HEK293T (cell line): ENCODE measurements at regions not wholly inside any gene's neighbourhood (a gene's known extent, or its start where the extent isn't known, plus 50 kb on each side); places are given as distances from the start of the nearest gene placed in this dataset.
"Not testable (repeated sequence)": the region's sequence is repeated elsewhere in the genome, so short reads cannot be mapped to it uniquely, and the experiment has no call there.

Experiments used
- CTCF ChIA-PET: fragments of 350-600 bp; formaldehyde crosslinking; extraction: SDS; loops from one replicate; lab custom pipeline; 2021; ENCODE audit warnings: antibody characterized with exemption, inconsistent platforms; lab: Yijun Ruan, JAX
- POLR2A ChIA-PET: fragments of 350-600 bp; formaldehyde crosslinking; extraction: SDS; loops from one replicate; lab custom pipeline; 2020; ENCODE audit warnings: antibody characterized with exemption, inconsistent platforms; lab: Yijun Ruan, JAX
- DNase-seq: peaks from one replicate; pipeline ENCODE4 v3.0.0; 2012; ENCODE audit warnings: mixed read lengths; ENCODE audit errors: extremely low spot score
- ARNT ChIP-seq: fragments of 450-650 bp; IDR thresholded peaks from 2 replicates; pipeline ENCODE4 v1.6.1; 2017; ENCODE audit warnings: mild to moderate bottlenecking
- BHLHE40 ChIP-seq: fragments of 450-650 bp; IDR thresholded peaks from 2 replicates; pipeline ENCODE4 v1.6.1; 2016; ENCODE audit warnings: mild to moderate bottlenecking, moderate library complexity, borderline replicate concordance
- CTBP1 ChIP-seq: fragments of 450-650 bp; IDR thresholded peaks from 2 replicates; pipeline ENCODE4 v1.6.1; 2016; ENCODE audit warnings: borderline replicate concordance
- ELF4 ChIP-seq: fragments of 450-650 bp; IDR thresholded peaks from 2 replicates; pipeline ENCODE4 v1.6.1; 2017; ENCODE audit warnings: antibody characterized with exemption
- FOXA1 ChIP-seq: fragments of 450-650 bp; IDR thresholded peaks from 2 replicates; pipeline ENCODE4 v1.6.1; 2016; ENCODE audit warnings: mild to moderate bottlenecking
- FOXK2 ChIP-seq: fragments of 450-650 bp; IDR thresholded peaks from 2 replicates; pipeline ENCODE4 v1.6.1; 2016; ENCODE audit warnings: mild to moderate bottlenecking
- FOXM1 ChIP-seq: fragments of 450-650 bp; IDR thresholded peaks from 2 replicates; pipeline ENCODE4 v1.6.1; 2017; ENCODE audit warnings: mild to moderate bottlenecking, borderline replicate concordance
- HDGF ChIP-seq: fragments of 450-650 bp; IDR thresholded peaks from 2 replicates; pipeline ENCODE4 v1.6.1; 2017; ENCODE audit warnings: antibody characterized with exemption, borderline replicate concordance
- L3MBTL2 ChIP-seq: fragments of 450-650 bp; conservative IDR thresholded peaks from 2 replicates; pipeline ENCODE4 v1.6.1; 2016; ENCODE audit warnings: mild to moderate bottlenecking
- LEF1 ChIP-seq: fragments of 450-650 bp; IDR thresholded peaks from 2 replicates; pipeline ENCODE4 v1.6.1; 2017; ENCODE audit warnings: mild to moderate bottlenecking, borderline replicate concordance
- NFRKB ChIP-seq: fragments of 450-650 bp; IDR thresholded peaks from 2 replicates; pipeline ENCODE4 v1.6.1; 2016; ENCODE audit warnings: mild to moderate bottlenecking, moderate library complexity
- SP1 ChIP-seq: fragments of 450-650 bp; IDR thresholded peaks from 2 replicates; pipeline ENCODE4 v1.6.1; 2017
- SUZ12 ChIP-seq: fragments of 450-650 bp; IDR thresholded peaks from 2 replicates; pipeline ENCODE4 v1.6.1; 2016; ENCODE audit warnings: mild to moderate bottlenecking
- TARDBP ChIP-seq: fragments of 450-650 bp; IDR thresholded peaks from 2 replicates; pipeline ENCODE4 v1.6.1; 2016
- ZNF384 ChIP-seq: fragments of 450-650 bp; IDR thresholded peaks from 2 replicates; pipeline ENCODE4 v1.6.1; 2016
- TF ChIP-seq, protein P1 (sequence below): fragments of 450-650 bp; IDR thresholded peaks from 2 replicates; pipeline ENCODE4 v1.6.1; 2016

DNA sequence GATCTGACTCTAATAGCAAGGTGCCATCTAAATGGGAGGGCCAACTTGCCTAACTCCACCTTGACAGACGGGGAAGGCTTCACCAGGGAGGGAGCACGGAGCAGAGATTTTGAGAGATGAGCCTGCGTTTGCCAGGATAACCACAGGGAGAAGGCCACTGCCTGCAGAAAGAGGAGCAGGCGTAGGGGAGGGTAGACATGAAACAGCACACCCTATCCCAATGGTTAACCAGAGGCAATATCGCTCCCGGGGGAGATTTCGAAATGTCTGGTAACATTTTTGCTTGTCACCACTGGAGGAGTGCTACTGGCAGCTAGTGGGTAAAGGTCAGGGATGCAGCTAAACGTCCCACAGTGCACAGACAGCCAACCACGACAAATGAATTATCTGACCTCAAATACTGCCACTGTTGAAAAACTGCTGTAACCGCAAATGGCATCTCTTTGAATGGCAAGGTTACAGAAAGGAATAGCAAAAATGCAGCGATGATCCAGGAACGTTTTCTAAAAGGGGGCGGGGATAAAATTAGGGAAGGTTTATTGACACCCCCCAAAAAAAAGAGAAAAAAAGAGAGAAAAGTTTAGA lies 126.0 kb upstream of the ATF7IP start:
- TF ChIP-seq TARDBP: no peak
- TF ChIP-seq SUZ12: no peak
- no peak for TF ChIP-seq FOXK2
- TF ChIP-seq FOXM1: no peak
- TF ChIP-seq ZNF384: no peak
- no peak for TF ChIP-seq ARNT
- CTCF ChIA-PET: interaction anchor here (0.5 to 0.7 kb wide), 2 partner anchors 16 to 1687 kb away, joined by 3 to 7 read pairs; no protein-coding TSS in a partner anchor
- DNase-seq: no peak
- POLR2A ChIA-PET: interaction anchor here (1.3 kb wide), 1 partner anchor 18 kb away, joined by 3 read pairs; no protein-coding TSS in a partner anchor

DNA sequence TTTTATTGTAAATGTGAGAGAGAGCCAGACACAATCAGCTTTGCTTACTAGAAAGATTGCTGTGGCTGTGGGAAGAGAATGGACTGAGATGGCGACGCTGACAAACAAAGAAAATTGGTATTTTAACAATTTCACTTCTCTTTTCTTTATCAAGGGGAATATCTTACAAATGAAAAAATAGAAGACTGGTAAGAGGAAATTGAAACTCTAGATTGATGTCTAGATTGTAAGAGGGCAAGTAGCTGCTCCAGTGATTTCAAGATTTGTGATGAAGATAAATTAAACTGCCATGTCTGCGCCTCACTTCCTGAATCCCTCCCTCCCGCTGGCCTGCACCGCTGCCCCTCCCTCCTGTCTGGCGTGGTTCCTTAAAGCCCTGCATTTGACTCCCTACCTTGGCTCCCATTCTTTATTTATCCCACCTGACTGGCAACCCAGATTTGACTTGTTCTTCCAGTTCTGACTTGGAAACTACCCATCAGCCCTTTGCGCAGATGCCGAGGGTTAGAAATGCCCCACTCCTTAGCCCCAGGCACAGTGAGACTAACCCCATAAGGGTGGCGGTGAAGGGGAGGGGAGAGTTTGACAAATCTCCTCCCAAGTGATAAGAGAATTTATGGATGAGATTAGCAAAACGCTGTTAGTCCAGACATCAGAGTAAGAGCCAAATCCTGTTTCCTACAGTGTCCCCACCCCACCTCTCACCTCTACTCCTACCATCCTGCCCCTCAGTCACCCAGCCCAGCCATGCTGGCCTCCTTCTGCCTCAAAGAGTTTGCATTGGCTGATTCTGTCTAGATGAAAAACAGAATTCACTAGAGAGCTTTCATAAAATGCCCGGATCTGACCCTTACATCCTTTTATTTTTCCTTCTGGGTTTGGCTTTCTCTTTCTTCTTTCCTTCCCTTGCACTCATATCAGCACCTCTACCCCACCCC lies 125.3 kb upstream of the ATF7IP start:
- DNase-seq: no peak
- TF ChIP-seq ELF4: no peak
- TF ChIP-seq NFRKB: no peak
- no peak for TF ChIP-seq FOXM1
- TF ChIP-seq TARDBP: no peak
- no peak for TF ChIP-seq HDGF
- no peak for TF ChIP-seq CTBP1
- no peak for TF ChIP-seq SP1
- TF ChIP-seq LEF1: no peak
- ChIA-PET POLR2A (interaction anchor here (1.3 kb wide), 1 partner anchor 17 kb away, joined by 3 read pairs; no protein-coding TSS in a partner anchor), CTCF (no interaction called here)

DNA sequence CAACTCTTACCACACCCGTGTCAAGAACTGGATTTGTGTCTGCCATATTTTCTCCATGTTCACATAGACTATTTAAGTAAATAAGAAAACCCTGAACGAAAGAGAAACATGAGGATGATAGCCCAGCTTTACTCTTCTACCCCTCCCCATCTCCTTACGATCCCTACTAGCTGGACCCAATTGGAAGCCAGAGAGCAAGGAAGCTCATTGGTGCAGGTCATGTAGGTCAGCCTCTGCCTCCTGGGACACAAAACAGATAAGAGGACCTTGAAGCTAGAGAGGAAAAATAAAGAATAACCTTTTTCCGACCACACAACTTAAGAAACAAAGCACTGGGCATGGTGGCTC lies 124.6 kb upstream of the ATF7IP start:
- TF ChIP-seq, protein P1, sequence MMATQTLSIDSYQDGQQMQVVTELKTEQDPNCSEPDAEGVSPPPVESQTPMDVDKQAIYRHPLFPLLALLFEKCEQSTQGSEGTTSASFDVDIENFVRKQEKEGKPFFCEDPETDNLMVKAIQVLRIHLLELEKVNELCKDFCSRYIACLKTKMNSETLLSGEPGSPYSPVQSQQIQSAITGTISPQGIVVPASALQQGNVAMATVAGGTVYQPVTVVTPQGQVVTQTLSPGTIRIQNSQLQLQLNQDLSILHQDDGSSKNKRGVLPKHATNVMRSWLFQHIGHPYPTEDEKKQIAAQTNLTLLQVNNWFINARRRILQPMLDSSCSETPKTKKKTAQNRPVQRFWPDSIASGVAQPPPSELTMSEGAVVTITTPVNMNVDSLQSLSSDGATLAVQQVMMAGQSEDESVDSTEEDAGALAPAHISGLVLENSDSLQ: no peak
- TF ChIP-seq LEF1: no peak
- no peak for TF ChIP-seq BHLHE40
- TF ChIP-seq SP1: no peak
- TF ChIP-seq ELF4: no peak
- no peak for TF ChIP-seq ZNF384
- TF ChIP-seq FOXM1: no peak
- TF ChIP-seq FOXK2: no peak
- TF ChIP-seq ARNT: no peak
- TF ChIP-seq HDGF: no peak
- no peak for TF ChIP-seq L3MBTL2
- TF ChIP-seq FOXA1: no peak
- TF ChIP-seq TARDBP: no peak
- no peak for TF ChIP-seq SUZ12
- TF ChIP-seq NFRKB: no peak
- no peak for TF ChIP-seq CTBP1
- DNase-seq: no peak
- CTCF ChIA-PET: no interaction called here
- POLR2A ChIA-PET: no interaction called here

DNA sequence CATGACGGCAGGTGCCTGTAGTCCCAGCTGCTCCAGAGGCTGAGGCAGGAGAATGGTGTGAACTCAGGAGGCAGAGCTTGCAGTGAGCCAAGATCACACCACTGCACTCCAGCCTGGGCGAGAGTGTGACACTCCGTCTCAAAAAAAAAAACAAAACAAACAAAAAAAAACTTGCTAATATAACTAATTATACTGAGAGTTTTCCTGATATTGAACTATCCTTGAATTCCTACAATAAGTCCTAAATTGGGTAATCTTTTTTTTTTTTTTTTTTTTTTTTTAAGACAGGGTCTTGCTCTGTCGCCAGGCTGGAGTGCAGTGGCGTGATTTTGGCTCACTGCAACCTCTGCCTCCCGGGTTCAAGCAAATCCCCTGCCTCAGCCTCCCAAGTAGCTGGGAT lies 122.7 kb upstream of the ATF7IP start:
- DNase-seq, CTCF ChIA-PET, POLR2A ChIA-PET: not testable (repeated sequence)

DNA sequence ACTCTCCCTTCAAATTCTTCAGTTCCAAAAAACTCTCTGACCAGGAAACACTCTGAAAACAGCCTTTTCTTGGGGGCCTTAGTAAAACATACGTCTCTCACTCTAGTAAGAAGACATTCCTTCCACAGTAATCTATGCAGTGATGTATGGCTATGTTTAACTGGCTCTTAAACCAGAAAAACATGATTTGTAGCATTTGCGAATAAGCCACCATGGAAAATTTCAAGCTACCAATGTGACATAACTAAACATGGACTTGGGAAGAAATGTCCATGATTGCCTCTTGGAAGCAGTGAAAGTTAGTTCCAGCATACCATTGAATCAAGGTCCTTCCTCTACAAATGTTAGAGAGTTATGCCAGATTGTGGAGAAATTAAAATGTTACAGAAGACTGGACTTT lies 121.5 kb upstream of the ATF7IP start:
- POLR2A ChIA-PET: no interaction called here
- no peak for TF ChIP-seq SP1
- TF ChIP-seq ZNF384: no peak
- no peak for TF ChIP-seq CTBP1
- no peak for TF ChIP-seq L3MBTL2
- DNase-seq: no peak
- CTCF ChIA-PET: no interaction called here

DNA sequence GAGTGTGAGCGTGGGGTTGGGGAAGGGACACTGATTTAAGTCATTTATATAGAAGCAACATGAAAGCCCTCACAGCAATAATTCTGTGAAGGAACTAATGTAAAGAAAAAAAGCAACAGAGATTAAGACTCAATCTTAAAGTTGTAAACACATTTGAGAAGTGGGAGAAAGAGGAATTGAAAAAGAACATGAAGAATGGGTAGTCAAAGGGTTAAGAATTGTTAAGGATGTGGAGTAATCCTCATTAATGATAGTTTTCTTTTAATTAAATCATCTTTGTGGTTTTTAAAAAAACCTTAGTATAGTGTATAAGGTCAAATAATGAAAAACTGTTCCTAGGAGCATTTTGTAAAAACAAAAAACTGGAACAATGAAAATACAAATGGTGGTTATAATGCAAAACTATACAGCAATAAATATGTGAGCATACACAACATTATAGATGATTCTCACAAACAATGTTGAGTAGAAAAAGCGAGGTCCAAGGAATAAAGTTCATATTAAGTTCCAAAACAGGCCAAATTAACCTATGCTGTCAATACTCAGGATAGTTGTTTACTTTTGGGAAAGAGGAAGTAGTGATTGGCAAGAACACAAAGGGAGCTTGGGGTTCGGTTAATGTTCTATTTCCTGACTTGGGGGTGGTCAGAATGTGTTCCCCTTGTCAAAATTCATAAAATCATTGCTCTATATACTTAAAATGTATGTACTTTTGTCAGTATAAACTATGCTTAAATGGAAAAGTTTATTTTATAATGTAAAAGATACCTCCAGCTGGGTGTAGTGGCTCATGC lies 120.4 kb upstream of the ATF7IP start:
- POLR2A ChIA-PET: no interaction called here
- DNase-seq: no peak
- CTCF ChIA-PET: no interaction called here
- no peak for TF ChIP-seq FOXK2
- no peak for TF ChIP-seq L3MBTL2
- TF ChIP-seq, protein P1: no peak
- no peak for TF ChIP-seq ARNT
- TF ChIP-seq FOXM1: no peak
- no peak for TF ChIP-seq ZNF384
- no peak for TF ChIP-seq FOXA1
- TF ChIP-seq SUZ12: no peak
- no peak for TF ChIP-seq BHLHE40
- TF ChIP-seq ELF4: no peak
- no peak for TF ChIP-seq CTBP1
- TF ChIP-seq TARDBP: no peak
- TF ChIP-seq NFRKB: no peak
- TF ChIP-seq SP1: no peak
- TF ChIP-seq LEF1: no peak
- no peak for TF ChIP-seq HDGF
